Cardiac muscle cell (in vitro differentiated cells and primary cell): ENCODE measurements at regions not wholly inside any gene's neighbourhood (a gene's known extent, or its start where the extent isn't known, plus 50 kb on each side); places are given as distances from the start of the nearest gene placed in this dataset.

ENCODE experiments used
- DNase-seq, 2 donors: peaks; one replicate each; pipeline versions ENCODE4 v3.0.0 to v3.0.0-alpha.2; 2010 to 2017; ENCODE audit warnings: low read depth in 1 of 2, low spot score in 1 of 2
- H3K27ac ChIP-seq: fragments of 200-600 bp; sonication (generic); 2 replicates; pipeline ENCODE4 v1.5.1; 2016
- H3K27me3 ChIP-seq: fragments of 200-600 bp; sonication (generic); 2 replicates; pipeline ENCODE4 v1.6.0; 2016; ENCODE audit warnings: control low read depth
- H3K36me3 ChIP-seq: fragments of 200-600 bp; sonication (generic); 2 replicates; pipeline ENCODE4 v1.5.1; 2016; ENCODE audit warnings: control low read depth
- H3K4me1 ChIP-seq: fragments of 200-600 bp; sonication (generic); 2 replicates; pipeline ENCODE4 v1.8.1; 2017; ENCODE audit warnings: low read depth, mild to moderate bottlenecking, mixed run types
- H3K4me3 ChIP-seq: fragments of 200-600 bp; sonication (generic); 2 replicates; pipeline ENCODE4 v1.5.1; 2016; ENCODE audit warnings: mild to moderate bottlenecking
- H3K9me3 ChIP-seq: fragments of 200-600 bp; sonication (generic); 2 replicates; pipeline ENCODE4 v1.5.1; 2017; ENCODE audit warnings: low read depth, mild to moderate bottlenecking, control low read depth
- TF ChIP-seq, protein P1 (sequence below): IDR thresholded peaks from 2 replicates; pipeline ENCODE4 v1.5.1; 2012; ENCODE audit warnings: low read depth, mild to moderate bottlenecking, low read length

DNA sequence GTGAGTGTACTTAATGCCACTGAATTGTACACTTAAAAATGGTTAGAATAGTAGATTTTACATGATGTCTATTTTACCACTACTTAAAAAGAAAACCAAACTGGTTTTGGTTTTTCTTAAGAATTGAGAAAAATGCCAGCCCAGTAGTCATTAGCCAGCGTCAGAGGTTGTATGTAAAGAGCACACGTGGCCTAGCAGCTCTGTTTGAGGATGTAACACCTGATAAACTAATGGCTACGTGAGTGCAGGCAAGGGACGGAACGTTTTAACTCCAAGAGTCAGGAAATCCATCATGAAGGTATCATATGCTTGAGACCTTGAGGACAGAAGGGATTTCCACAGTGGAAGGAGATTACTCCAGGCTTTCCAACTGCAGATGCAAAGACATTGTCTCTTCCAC lies 223.7 kb downstream of the MRPL39 start:
- H3K4me3 ChIP-seq = no peak overlapping the region
- no peaks in the 10 kb centered on the region for H3K36me3 ChIP-seq
- H3K4me1 ChIP-seq = no peaks in the 10 kb centered on the region
- H3K27me3 ChIP-seq = no peaks in the 10 kb centered on the region
- H3K27ac ChIP-seq = no peak overlapping the region
- no peak for DNase-seq
- TF ChIP-seq, protein P1, sequence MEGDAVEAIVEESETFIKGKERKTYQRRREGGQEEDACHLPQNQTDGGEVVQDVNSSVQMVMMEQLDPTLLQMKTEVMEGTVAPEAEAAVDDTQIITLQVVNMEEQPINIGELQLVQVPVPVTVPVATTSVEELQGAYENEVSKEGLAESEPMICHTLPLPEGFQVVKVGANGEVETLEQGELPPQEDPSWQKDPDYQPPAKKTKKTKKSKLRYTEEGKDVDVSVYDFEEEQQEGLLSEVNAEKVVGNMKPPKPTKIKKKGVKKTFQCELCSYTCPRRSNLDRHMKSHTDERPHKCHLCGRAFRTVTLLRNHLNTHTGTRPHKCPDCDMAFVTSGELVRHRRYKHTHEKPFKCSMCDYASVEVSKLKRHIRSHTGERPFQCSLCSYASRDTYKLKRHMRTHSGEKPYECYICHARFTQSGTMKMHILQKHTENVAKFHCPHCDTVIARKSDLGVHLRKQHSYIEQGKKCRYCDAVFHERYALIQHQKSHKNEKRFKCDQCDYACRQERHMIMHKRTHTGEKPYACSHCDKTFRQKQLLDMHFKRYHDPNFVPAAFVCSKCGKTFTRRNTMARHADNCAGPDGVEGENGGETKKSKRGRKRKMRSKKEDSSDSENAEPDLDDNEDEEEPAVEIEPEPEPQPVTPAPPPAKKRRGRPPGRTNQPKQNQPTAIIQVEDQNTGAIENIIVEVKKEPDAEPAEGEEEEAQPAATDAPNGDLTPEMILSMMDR = no peak
- no peaks in the 10 kb centered on the region for H3K9me3 ChIP-seq

DNA sequence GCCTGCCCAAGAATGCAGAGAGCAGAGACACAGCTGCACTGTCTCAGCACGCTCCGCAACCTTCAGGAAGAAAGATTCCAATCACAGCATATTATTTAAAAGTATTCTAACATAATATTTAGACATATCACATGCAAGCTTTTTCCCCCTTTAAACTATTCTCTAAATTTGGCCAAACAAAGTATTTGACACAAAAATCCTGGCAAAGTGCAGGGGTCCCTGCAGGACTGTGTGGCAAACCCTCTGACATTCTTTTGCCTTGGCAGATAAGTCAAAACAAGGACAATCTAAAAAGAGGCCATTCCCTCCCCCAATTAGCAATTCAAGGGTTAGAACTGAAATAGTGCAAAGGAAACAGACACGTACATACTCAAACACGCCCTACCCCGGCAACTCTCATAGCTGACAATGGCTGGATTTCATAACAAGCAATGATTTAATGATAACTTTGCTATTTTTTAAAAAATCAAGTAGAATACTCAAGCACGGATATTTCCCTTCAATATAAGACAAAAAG lies 225.3 kb downstream of the MRPL39 start:
- Histone ChIP-seq H3K27me3 (no peaks in the 10 kb centered on the region), H3K4me1 (no peaks in the 10 kb centered on the region), H3K9me3 (no peaks in the 10 kb centered on the region), H3K36me3 (no peaks in the 10 kb centered on the region), H3K27ac (no peak overlapping the region), H3K4me3 (no peak overlapping the region)
- DNase-seq = no peak
- TF ChIP-seq, protein P1 = no peak

DNA sequence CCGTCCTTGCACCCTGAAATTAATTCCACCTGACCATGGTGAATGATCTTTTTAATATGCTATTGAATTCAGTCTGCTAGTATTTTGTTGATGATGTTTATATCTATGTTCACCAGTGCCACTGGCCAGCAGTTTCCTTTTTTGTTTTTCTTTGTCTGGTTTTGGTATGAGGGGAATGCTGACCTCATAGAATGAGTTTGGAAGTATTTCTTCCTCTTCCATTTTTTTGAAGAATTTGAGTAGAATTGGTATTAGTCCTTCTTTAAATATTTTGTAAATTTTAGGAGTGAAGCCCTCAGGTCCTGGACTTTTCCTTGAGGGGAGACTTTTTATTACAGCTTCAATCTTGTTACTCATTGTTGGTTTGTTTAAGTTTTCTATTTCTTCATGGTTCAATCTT lies 231.6 kb downstream of the MRPL39 start:
- Histone ChIP-seq H3K27ac (no peak overlapping the region), H3K4me1 (no peaks in the 10 kb centered on the region)

DNA sequence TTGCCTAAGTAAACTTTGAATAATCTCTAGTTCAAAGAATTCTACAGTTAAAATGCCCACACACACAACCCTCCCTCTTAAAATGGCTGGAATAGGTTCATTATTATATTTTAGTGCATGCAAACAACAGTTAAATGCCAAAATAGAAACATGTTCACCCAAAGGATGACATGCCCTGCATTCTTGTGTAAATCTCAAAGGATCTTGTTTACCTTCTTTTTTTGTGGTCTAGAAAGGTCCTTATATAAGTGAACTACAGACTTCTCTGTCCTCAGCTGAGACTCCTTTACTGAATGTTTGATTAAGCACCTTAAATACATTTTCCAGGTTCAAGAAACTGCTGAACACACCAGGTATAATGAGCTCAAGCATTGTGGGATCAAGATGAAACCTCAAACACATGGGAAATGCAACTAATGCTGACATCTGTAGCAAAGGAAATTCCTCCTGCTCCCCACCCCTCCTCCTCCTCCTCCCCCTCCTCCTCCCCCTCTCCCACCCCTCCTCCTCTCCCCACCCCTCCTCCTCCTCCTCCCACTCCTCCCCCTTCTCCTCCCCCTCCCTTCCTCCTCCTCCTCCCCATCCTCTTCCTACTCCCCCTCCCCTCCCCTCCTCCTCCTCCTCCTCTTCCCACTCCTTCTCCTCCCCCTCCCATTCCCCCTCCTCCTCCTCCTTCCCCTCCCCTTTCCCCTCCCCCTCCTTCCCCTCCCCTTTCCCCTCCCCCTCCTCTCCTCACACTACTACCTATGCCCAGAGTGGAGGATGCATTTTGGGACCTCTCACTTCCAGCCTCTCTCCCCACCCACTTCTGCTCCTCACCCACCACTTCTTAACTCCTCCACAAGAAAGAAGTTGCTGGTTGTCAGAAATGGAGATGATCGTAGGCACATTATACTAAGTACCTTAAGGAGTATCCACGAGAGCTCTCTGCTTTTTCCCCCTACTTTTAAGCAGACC lies 233.9 kb downstream of the MRPL39 start:
- TF ChIP-seq, protein P1 = no peak
- H3K27ac ChIP-seq = no peak overlapping the region

More for the DNA sequence above, 231.6 kb downstream of the MRPL39 start:
- Histone ChIP-seq H3K36me3 (no peaks in the 10 kb centered on the region), H3K27me3 (no peaks in the 10 kb centered on the region), H3K4me3 (no peak overlapping the region), H3K9me3 (no peaks in the 10 kb centered on the region)
- peak in 1 of 2 donors; percentile 12 for DNase-seq
- TF ChIP-seq, protein P1 = no peak

DNA sequence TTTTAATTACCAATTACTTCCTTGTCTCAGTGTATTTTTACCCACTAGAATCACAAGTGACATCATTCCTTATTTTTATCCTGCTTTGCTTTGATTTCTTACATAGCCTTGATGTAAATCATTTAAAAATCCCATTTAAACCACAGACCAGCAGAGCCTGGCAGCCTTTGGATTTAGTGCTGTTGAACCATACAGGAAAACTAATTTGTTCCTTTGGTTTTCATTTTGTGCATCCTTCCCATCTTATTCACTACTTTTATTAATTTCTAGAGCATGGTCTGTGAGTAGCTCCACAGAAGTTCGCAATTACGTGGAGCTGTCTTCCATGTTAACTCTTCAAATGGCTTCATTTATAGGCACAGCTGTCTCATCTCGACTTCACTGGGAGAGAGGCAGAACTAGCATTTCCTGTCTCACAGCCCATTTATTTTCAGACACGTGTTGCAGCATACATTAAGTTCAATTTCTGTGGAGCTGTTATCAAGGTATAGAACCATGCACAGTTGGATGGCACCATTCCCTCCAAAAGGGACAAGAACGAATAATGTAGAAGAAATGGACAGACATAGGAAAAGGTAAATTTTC lies 235.3 kb downstream of the MRPL39 start:
- DNase-seq = no peak
- no peak overlapping the region for H3K4me3 ChIP-seq
- TF ChIP-seq, protein P1 = no peak

More for the DNA sequence above, 233.9 kb downstream of the MRPL39 start:
- H3K9me3 ChIP-seq = no peaks in the 10 kb centered on the region
- H3K4me1 ChIP-seq = no peaks in the 10 kb centered on the region
- no peak overlapping the region for H3K4me3 ChIP-seq
- H3K27me3 ChIP-seq = no peaks in the 10 kb centered on the region
- no peak for DNase-seq
- no peaks in the 10 kb centered on the region for H3K36me3 ChIP-seq

More for the DNA sequence above, 235.3 kb downstream of the MRPL39 start:
- Histone ChIP-seq H3K27me3 (no peaks in the 10 kb centered on the region), H3K4me1 (no peaks in the 10 kb centered on the region), H3K36me3 (no peaks in the 10 kb centered on the region), H3K27ac (no peak overlapping the region), H3K9me3 (no peaks in the 10 kb centered on the region)
